PC-9 (cell line): ENCODE measurements at regions not wholly inside any gene's neighbourhood (a gene's known extent, or its start where the extent isn't known, plus 50 kb on each side); places are given as distances from the start of the nearest gene placed in this dataset.

Experiments
- EZH2 ChIP-seq: fragments of 200-600 bp; sonication (generic); IDR thresholded peaks from 2 replicates; pipeline ENCODE4 v1.8.0; 2017; ENCODE audit warnings: antibody characterized with exemption, low read depth
- TF ChIP-seq, protein P1 (sequence below): fragments of 200-600 bp; sonication (generic); conservative IDR thresholded peaks from 2 replicates; pipeline ENCODE4 v1.6.1; 2017; ENCODE audit warnings: mixed run types, antibody characterized with exemption, mild to moderate bottlenecking, moderate library complexity

DNA sequence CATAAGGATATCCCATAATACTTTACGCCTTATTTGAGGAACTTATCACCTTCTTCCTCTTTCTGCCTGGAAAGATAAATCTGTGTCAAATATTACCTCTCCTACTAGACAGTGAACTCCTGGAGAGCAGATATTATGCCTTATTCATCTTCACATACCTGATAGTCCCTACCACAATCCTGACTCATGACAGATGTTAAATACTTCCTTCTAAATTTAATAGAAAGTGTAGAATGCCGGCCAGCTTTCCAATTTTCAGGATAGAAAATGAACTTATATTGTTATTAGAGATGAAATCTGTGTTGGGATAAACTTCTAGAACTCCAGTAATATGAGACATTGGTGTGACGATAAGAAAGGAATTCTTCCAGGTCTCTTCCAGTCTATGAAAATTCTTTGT is 89.0 kb downstream of the GCNT4 start:
- TF ChIP-seq, protein P1, sequence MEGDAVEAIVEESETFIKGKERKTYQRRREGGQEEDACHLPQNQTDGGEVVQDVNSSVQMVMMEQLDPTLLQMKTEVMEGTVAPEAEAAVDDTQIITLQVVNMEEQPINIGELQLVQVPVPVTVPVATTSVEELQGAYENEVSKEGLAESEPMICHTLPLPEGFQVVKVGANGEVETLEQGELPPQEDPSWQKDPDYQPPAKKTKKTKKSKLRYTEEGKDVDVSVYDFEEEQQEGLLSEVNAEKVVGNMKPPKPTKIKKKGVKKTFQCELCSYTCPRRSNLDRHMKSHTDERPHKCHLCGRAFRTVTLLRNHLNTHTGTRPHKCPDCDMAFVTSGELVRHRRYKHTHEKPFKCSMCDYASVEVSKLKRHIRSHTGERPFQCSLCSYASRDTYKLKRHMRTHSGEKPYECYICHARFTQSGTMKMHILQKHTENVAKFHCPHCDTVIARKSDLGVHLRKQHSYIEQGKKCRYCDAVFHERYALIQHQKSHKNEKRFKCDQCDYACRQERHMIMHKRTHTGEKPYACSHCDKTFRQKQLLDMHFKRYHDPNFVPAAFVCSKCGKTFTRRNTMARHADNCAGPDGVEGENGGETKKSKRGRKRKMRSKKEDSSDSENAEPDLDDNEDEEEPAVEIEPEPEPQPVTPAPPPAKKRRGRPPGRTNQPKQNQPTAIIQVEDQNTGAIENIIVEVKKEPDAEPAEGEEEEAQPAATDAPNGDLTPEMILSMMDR, result no peak
- no peak for TF ChIP-seq EZH2
